HT-29 (cell line): ENCODE measurements at regions not wholly inside any gene's neighbourhood (a gene's known extent, or its start where the extent isn't known, plus 50 kb on each side); places are given as distances from the start of the nearest gene placed in this dataset.
"Not testable (repeated sequence)": the region's sequence is repeated elsewhere in the genome, so short reads cannot be mapped to it uniquely, and the experiment has no call there.

Experiments
- DNase-seq: peaks from one replicate; pipeline ENCODE4 v3.0.0-alpha.2; 2015; ENCODE audit warnings: low spot score

- DNase-seq, result no peak
Measured at GRCh38 chr11:29628609-29629008, 388.2 kb downstream of the KCNA4 start.

GRCh38 chr11:29627541-29627940 is 389.3 kb downstream of the KCNA4 start:
- DNase-seq, result no peak

- no peak for DNase-seq
Measured at GRCh38 chr11:29623144-29623722, 393.6 kb downstream of the KCNA4 start.

GRCh38 chr11:29616611-29617010 is 400.2 kb downstream of the KCNA4 start:
- no peak for DNase-seq

GRCh38 chr11:29612423-29612822 is 404.4 kb downstream of the KCNA4 start:
- DNase-seq, result no peak

- no peak for DNase-seq
Measured at GRCh38 chr11:29606330-29607031, 410.3 kb downstream of the KCNA4 start.

- not testable (repeated sequence) for DNase-seq
Measured at GRCh38 chr11:29600151-29600575, 416.7 kb downstream of the KCNA4 start.

- no peak for DNase-seq
Measured at GRCh38 chr11:29584342-29584741, 432.5 kb downstream of the KCNA4 start.

- no peak for DNase-seq
Measured at GRCh38 chr11:29578806-29579205, 438.0 kb downstream of the KCNA4 start.

GRCh38 chr11:29564486-29564885 is 452.3 kb downstream of the KCNA4 start:
- no peak for DNase-seq

GRCh38 chr11:29562183-29562582 is 454.6 kb downstream of the KCNA4 start:
- DNase-seq, result no peak

GRCh38 chr11:29553990-29554389 is 462.8 kb downstream of the KCNA4 start:
- DNase-seq, result no peak

- DNase-seq, result no peak
Measured at GRCh38 chr11:29538339-29539036, 478.3 kb downstream of the KCNA4 start.

GRCh38 chr11:29534836-29535235 is 482.0 kb downstream of the KCNA4 start:
- DNase-seq, result no peak

- DNase-seq, result no peak
Measured at GRCh38 chr11:29530961-29531360, 485.9 kb downstream of the KCNA4 start.

GRCh38 chr11:29527391-29527936 is 489.4 kb downstream of the KCNA4 start:
- DNase-seq, result peak; percentile 78

GRCh38 chr11:29518389-29519174 is 498.2 kb downstream of the KCNA4 start:
- peak; percentile 23 for DNase-seq

- DNase-seq, result no peak
Measured at GRCh38 chr11:29511394-29511793, 505.4 kb downstream of the KCNA4 start.

- DNase-seq, result no peak
Measured at GRCh38 chr11:29507376-29507775, 509.5 kb downstream of the KCNA4 start.

- DNase-seq, result no peak
Measured at GRCh38 chr11:29495676-29496075, 521.2 kb downstream of the KCNA4 start.

GRCh38 chr11:29490938-29491337 is 525.9 kb downstream of the KCNA4 start:
- no peak for DNase-seq

- DNase-seq, result no peak
Measured at GRCh38 chr11:29486301-29486700, 530.5 kb downstream of the KCNA4 start.
